ENCODE measurements at regions not wholly inside any gene's neighbourhood (a gene's known extent, or its start where the extent isn't known, plus 50 kb on each side); places are given as distances from the start of the nearest gene placed in this dataset.

DNA sequence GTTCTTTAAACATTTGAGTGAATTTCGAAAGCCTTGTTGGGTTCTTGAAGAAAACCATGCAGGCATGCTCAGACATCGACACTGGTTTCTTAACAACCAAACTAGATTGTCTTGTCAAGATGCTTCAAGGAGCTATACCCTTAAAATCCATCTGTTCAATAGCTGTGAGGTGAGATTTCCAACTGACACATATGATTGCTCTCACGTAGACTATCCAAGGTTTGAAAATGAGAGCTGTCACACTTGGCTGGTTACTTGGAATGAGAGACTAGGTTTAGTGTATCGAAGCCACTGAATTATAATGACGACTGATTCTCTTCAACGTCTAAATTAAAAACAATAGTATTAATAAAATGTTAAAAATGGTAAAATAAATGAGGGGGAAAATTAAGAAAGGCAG lies 2725.5 kb downstream of the ARAP2 start:
- TF ChIP-seq, protein P1, sequence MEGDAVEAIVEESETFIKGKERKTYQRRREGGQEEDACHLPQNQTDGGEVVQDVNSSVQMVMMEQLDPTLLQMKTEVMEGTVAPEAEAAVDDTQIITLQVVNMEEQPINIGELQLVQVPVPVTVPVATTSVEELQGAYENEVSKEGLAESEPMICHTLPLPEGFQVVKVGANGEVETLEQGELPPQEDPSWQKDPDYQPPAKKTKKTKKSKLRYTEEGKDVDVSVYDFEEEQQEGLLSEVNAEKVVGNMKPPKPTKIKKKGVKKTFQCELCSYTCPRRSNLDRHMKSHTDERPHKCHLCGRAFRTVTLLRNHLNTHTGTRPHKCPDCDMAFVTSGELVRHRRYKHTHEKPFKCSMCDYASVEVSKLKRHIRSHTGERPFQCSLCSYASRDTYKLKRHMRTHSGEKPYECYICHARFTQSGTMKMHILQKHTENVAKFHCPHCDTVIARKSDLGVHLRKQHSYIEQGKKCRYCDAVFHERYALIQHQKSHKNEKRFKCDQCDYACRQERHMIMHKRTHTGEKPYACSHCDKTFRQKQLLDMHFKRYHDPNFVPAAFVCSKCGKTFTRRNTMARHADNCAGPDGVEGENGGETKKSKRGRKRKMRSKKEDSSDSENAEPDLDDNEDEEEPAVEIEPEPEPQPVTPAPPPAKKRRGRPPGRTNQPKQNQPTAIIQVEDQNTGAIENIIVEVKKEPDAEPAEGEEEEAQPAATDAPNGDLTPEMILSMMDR (IDR thresholded peaks at IDR 0.05): no peak
- TF ChIP-seq POLR2AphosphoS5 (IDR thresholded peaks at IDR 0.05): no peak
- TF ChIP-seq POLR2A (IDR thresholded peaks at IDR 0.05): no peak
